Stimulated activated naive CD8-positive, alpha-beta T cell treated with anti-CD3 and anti-CD28 coated beads, Interleukin-15, Interleukin-2, amounts not matched to agents 100 ng/mL and 50 ng/mL, for 24 hours (primary cell): ENCODE measurements at regions not wholly inside any gene's neighbourhood (a gene's known extent, or its start where the extent isn't known, plus 50 kb on each side); places are given as distances from the start of the nearest gene placed in this dataset.
"Not testable (repeated sequence)": the region's sequence is repeated elsewhere in the genome, so short reads cannot be mapped to it uniquely, and the experiment has no call there.

Experiments used
- H3K27ac Mint-ChIP-seq: one replicate; pipeline ENCODE4 v1.8.0; 2021; ENCODE audit warnings: mild to moderate bottlenecking, mixed read lengths
- H3K27me3 Mint-ChIP-seq: one replicate; pipeline ENCODE4 v1.8.0; 2021; ENCODE audit warnings: mixed read lengths
- H3K36me3 Mint-ChIP-seq: one replicate; pipeline ENCODE4 v1.8.0; 2021; ENCODE audit warnings: low read depth, mixed read lengths
- H3K4me1 Mint-ChIP-seq: one replicate; pipeline ENCODE4 v1.8.0; 2021; ENCODE audit warnings: low read depth, mixed read lengths
- H3K4me3 Mint-ChIP-seq: one replicate; pipeline ENCODE4 v1.8.0; 2021; ENCODE audit warnings: mild to moderate bottlenecking, mixed read lengths
- H3K9me3 Mint-ChIP-seq: one replicate; pipeline ENCODE4 v1.8.0; 2021; ENCODE audit warnings: mixed read lengths

GRCh38 chr2:36002941-36003340 is 352.6 kb upstream of the CRIM1 start:
- no peak overlapping the region for H3K4me3 Mint-ChIP-seq
- H3K27me3 Mint-ChIP-seq, result peaks cover 3% of the 10 kb centered on the region
- no peak overlapping the region for H3K27ac Mint-ChIP-seq
- H3K36me3 Mint-ChIP-seq, result no peaks in the 10 kb centered on the region
- H3K9me3 Mint-ChIP-seq, result no peaks in the 10 kb centered on the region
- peaks cover 5% of the 10 kb centered on the region for H3K4me1 Mint-ChIP-seq

GRCh38 chr2:35997488-35997887 is 358.1 kb upstream of the CRIM1 start:
- Mint-ChIP-seq H3K4me3 (no peak overlapping the region), H3K27ac (no peak overlapping the region), H3K9me3 (peaks cover 7% of the 10 kb centered on the region), H3K27me3 (peaks cover 3% of the 10 kb centered on the region), H3K4me1 (no peaks in the 10 kb centered on the region), H3K36me3 (no peaks in the 10 kb centered on the region)

GRCh38 chr2:35989503-35989902 is 366.1 kb upstream of the CRIM1 start:
- H3K9me3 Mint-ChIP-seq, result peaks cover 10% of the 10 kb centered on the region
- no peaks in the 10 kb centered on the region for H3K36me3 Mint-ChIP-seq
- peaks cover 9% of the 10 kb centered on the region for H3K4me1 Mint-ChIP-seq
- no peaks in the 10 kb centered on the region for H3K27me3 Mint-ChIP-seq
- H3K27ac Mint-ChIP-seq, result no peak overlapping the region
- H3K4me3 Mint-ChIP-seq, result no peak overlapping the region

- Mint-ChIP-seq H3K4me3 (no peak overlapping the region), H3K4me1 (peaks cover 9% of the 10 kb centered on the region), H3K27me3 (no peaks in the 10 kb centered on the region), H3K9me3 (peaks cover 8% of the 10 kb centered on the region), H3K27ac (no peak overlapping the region), H3K36me3 (no peaks in the 10 kb centered on the region)
Observed at GRCh38 chr2:35989040-35989439, 366.5 kb upstream of the CRIM1 start.

GRCh38 chr2:35986871-35987270 is 368.7 kb upstream of the CRIM1 start:
- Mint-ChIP-seq H3K9me3 (peaks cover 8% of the 10 kb centered on the region), H3K4me3 (no peak overlapping the region), H3K27me3 (no peaks in the 10 kb centered on the region), H3K36me3 (no peaks in the 10 kb centered on the region), H3K4me1 (peaks cover 9% of the 10 kb centered on the region), H3K27ac (no peak overlapping the region)

- Mint-ChIP-seq H3K27ac (no peak overlapping the region), H3K4me1 (peaks cover 12% of the 10 kb centered on the region), H3K27me3 (no peaks in the 10 kb centered on the region), H3K4me3 (no peak overlapping the region), H3K36me3 (no peaks in the 10 kb centered on the region), H3K9me3 (no peaks in the 10 kb centered on the region)
Observed at GRCh38 chr2:35978218-35978617, 377.4 kb upstream of the CRIM1 start.

GRCh38 chr2:35976611-35977010 is 379.0 kb upstream of the CRIM1 start:
- Mint-ChIP-seq H3K4me3 (no peak overlapping the region), H3K9me3 (no peaks in the 10 kb centered on the region), H3K36me3 (no peaks in the 10 kb centered on the region), H3K4me1 (peaks cover 12% of the 10 kb centered on the region), H3K27ac (no peak overlapping the region), H3K27me3 (no peaks in the 10 kb centered on the region)

GRCh38 chr2:35973737-35974132 is 381.8 kb upstream of the CRIM1 start:
- H3K27ac Mint-ChIP-seq, result no peak overlapping the region
- H3K36me3 Mint-ChIP-seq, result no peaks in the 10 kb centered on the region
- no peak overlapping the region for H3K4me3 Mint-ChIP-seq
- H3K4me1 Mint-ChIP-seq, result peaks cover 4% of the 10 kb centered on the region
- H3K9me3 Mint-ChIP-seq, result no peaks in the 10 kb centered on the region
- peaks cover 4% of the 10 kb centered on the region for H3K27me3 Mint-ChIP-seq

- Mint-ChIP-seq H3K27me3 (peaks cover 4% of the 10 kb centered on the region), H3K4me1 (peaks cover 3% of the 10 kb centered on the region), H3K4me3 (no peak overlapping the region), H3K27ac (no peak overlapping the region), H3K36me3 (no peaks in the 10 kb centered on the region), H3K9me3 (no peaks in the 10 kb centered on the region)
Observed at GRCh38 chr2:35973132-35973736, 382.3 kb upstream of the CRIM1 start.

- Mint-ChIP-seq H3K27me3 (no peaks in the 10 kb centered on the region), H3K4me3 (no peak overlapping the region), H3K9me3 (no peaks in the 10 kb centered on the region), H3K36me3 (no peaks in the 10 kb centered on the region), H3K4me1 (no peaks in the 10 kb centered on the region), H3K27ac (no peak overlapping the region)
Observed at GRCh38 chr2:35963824-35964223, 391.8 kb upstream of the CRIM1 start.

GRCh38 chr2:35963357-35963756 is 392.2 kb upstream of the CRIM1 start:
- Mint-ChIP-seq H3K27me3 (no peaks in the 10 kb centered on the region), H3K4me3 (no peak overlapping the region), H3K27ac (no peak overlapping the region), H3K36me3 (no peaks in the 10 kb centered on the region), H3K4me1 (no peaks in the 10 kb centered on the region), H3K9me3 (no peaks in the 10 kb centered on the region)

- Mint-ChIP-seq H3K4me3 (no peak overlapping the region), H3K9me3 (no peaks in the 10 kb centered on the region), H3K27me3 (no peaks in the 10 kb centered on the region), H3K27ac (no peak overlapping the region), H3K4me1 (no peaks in the 10 kb centered on the region), H3K36me3 (no peaks in the 10 kb centered on the region)
Observed at GRCh38 chr2:35962585-35963146, 392.9 kb upstream of the CRIM1 start.

- Mint-ChIP-seq H3K27me3 (no peaks in the 10 kb centered on the region), H3K9me3 (no peaks in the 10 kb centered on the region), H3K27ac (no peak overlapping the region), H3K4me1 (no peaks in the 10 kb centered on the region), H3K36me3 (no peaks in the 10 kb centered on the region), H3K4me3 (no peak overlapping the region)
Observed at GRCh38 chr2:35960596-35960995, 395.0 kb upstream of the CRIM1 start.

GRCh38 chr2:35957053-35957452 is 398.5 kb upstream of the CRIM1 start:
- H3K4me1 Mint-ChIP-seq, H3K4me3 Mint-ChIP-seq, H3K9me3 Mint-ChIP-seq, H3K36me3 Mint-ChIP-seq, H3K27me3 Mint-ChIP-seq, H3K27ac Mint-ChIP-seq: not testable (repeated sequence)

- Mint-ChIP-seq H3K27ac (no peak overlapping the region), H3K9me3 (no peaks in the 10 kb centered on the region), H3K27me3 (peaks cover 8% of the 10 kb centered on the region), H3K4me1 (no peaks in the 10 kb centered on the region), H3K4me3 (no peak overlapping the region), H3K36me3 (no peaks in the 10 kb centered on the region)
Observed at GRCh38 chr2:35946478-35946877, 409.1 kb upstream of the CRIM1 start.

- H3K36me3 Mint-ChIP-seq, result no peaks in the 10 kb centered on the region
- H3K9me3 Mint-ChIP-seq, result no peaks in the 10 kb centered on the region
- no peak overlapping the region for H3K27ac Mint-ChIP-seq
- H3K27me3 Mint-ChIP-seq, result peaks cover 7% of the 10 kb centered on the region
- H3K4me3 Mint-ChIP-seq, result no peak overlapping the region
- H3K4me1 Mint-ChIP-seq, result no peaks in the 10 kb centered on the region
Observed at GRCh38 chr2:35938838-35939237, 416.7 kb upstream of the CRIM1 start.
